BJ (cell line): ENCODE measurements at regions not wholly inside any gene's neighbourhood (a gene's known extent, or its start where the extent isn't known, plus 50 kb on each side); places are given as distances from the start of the nearest gene placed in this dataset.

Experiments used
- CTCF ChIA-PET: fragments of 350-600 bp; formaldehyde crosslinking; extraction: SDS; loops from one replicate; lab custom pipeline; 2021; ENCODE audit warnings: antibody characterized with exemption, inconsistent platforms; lab: Yijun Ruan, JAX
- POLR2A ChIA-PET: fragments of 300-600 bp; sonication (Branson Sonifier 250); formaldehyde crosslinking; extraction: SDS; loops from one replicate; lab custom pipeline; 2021; ENCODE audit warnings: antibody characterized with exemption; lab: Charles Lee
- DNase-seq: peaks from one replicate; pipeline ENCODE4 v3.0.0-alpha.2; 2011; ENCODE audit warnings: low read depth
- H3K27me3 ChIP-seq: 2 replicates; pipeline ENCODE4 v1.6.0; 2011; ENCODE audit warnings: low read length; ENCODE audit not compliant: control insufficient read depth, insufficient read depth
- H3K36me3 ChIP-seq: 2 replicates; pipeline ENCODE4 v1.5.1; 2011; ENCODE audit warnings: low read length; ENCODE audit not compliant: control insufficient read depth, insufficient read depth
- H3K4me3 ChIP-seq: 2 replicates; pipeline ENCODE4 v1.5.1; 2011; ENCODE audit warnings: low read depth, mild to moderate bottlenecking, control low read depth, low read length
- CTCF ChIP-seq: IDR thresholded peaks from 2 replicates; pipeline ENCODE4 v1.5.1; 2011; ENCODE audit warnings: low read depth, mild to moderate bottlenecking, control low read depth, inconsistent platforms, low read length, moderate library complexity; ENCODE audit not compliant: insufficient read depth

- no peak overlapping the region for H3K4me3 ChIP-seq
- H3K36me3 ChIP-seq = no peaks in the 10 kb centered on the region
- POLR2A ChIA-PET = no interaction called here
- CTCF ChIA-PET = no interaction called here
- no peaks in the 10 kb centered on the region for H3K27me3 ChIP-seq
- no peak for TF ChIP-seq CTCF
- DNase-seq = no peak
Observed at GRCh38 chr11:91846002-91846401, 378.6 kb upstream of the FAT3 start.

GRCh38 chr11:91840640-91841240 is 383.9 kb upstream of the FAT3 start:
- ChIA-PET POLR2A (no interaction called here), CTCF (interaction anchor here (0.6 kb wide), 1 partner anchor 1625 kb away, joined by 3 read pairs; no protein-coding TSS in a partner anchor)
- H3K4me3 ChIP-seq = no peak overlapping the region
- no peak for TF ChIP-seq CTCF
- H3K36me3 ChIP-seq = no peaks in the 10 kb centered on the region
- no peaks in the 10 kb centered on the region for H3K27me3 ChIP-seq
- DNase-seq = no peak

- ChIA-PET CTCF (interaction anchor here (0.6 kb wide), 1 partner anchor 1371 kb away, joined by 3 read pairs; no protein-coding TSS in a partner anchor), POLR2A (no interaction called here)
- H3K4me3 ChIP-seq = no peak overlapping the region
- TF ChIP-seq CTCF = no peak
- DNase-seq = no peak
- no peaks in the 10 kb centered on the region for H3K27me3 ChIP-seq
- no peaks in the 10 kb centered on the region for H3K36me3 ChIP-seq
Observed at GRCh38 chr11:91837411-91838330, 386.9 kb upstream of the FAT3 start.

GRCh38 chr11:91835051-91835560 is 389.5 kb upstream of the FAT3 start:
- CTCF ChIA-PET = interaction anchor here (1.2 kb wide), 1 partner anchor 14 kb away, joined by 3 read pairs; no protein-coding TSS in a partner anchor
- Histone ChIP-seq H3K4me3 (no peak overlapping the region), H3K36me3 (no peaks in the 10 kb centered on the region), H3K27me3 (no peaks in the 10 kb centered on the region)
- POLR2A ChIA-PET = no interaction called here
- TF ChIP-seq CTCF = no peak
- no peak for DNase-seq

- Histone ChIP-seq H3K27me3 (no peaks in the 10 kb centered on the region), H3K4me3 (no peak overlapping the region), H3K36me3 (no peaks in the 10 kb centered on the region)
- CTCF ChIA-PET = no interaction called here
- TF ChIP-seq CTCF = no peak
- POLR2A ChIA-PET = no interaction called here
- DNase-seq = no peak
Observed at GRCh38 chr11:91828901-91829300, 395.7 kb upstream of the FAT3 start.
